SJSA1 (cell line): ENCODE measurements at regions not wholly inside any gene's neighbourhood (a gene's known extent, or its start where the extent isn't known, plus 50 kb on each side); places are given as distances from the start of the nearest gene placed in this dataset.

Source experiments
- DNase-seq, 2 experiments: peaks; one replicate each; pipeline ENCODE4 v3.0.0-alpha.2; 2015 to 2020; ENCODE audit warnings: low spot score in 2 of 2, low read depth in 1 of 2
- H3K27ac ChIP-seq: fragments of 250-450 bp; sonication (Bioruptor Pico); 2 replicates; pipeline ENCODE4 v1.5.1; 2020; ENCODE audit warnings: mild to moderate bottlenecking, moderate library complexity
- H3K27me3 ChIP-seq: fragments of 250-450 bp; sonication (Bioruptor Pico); replicated peaks from 2 replicates; pipeline ENCODE4 v1.5.1; 2020; ENCODE audit warnings: mild to moderate bottlenecking, moderate library complexity
- H3K36me3 ChIP-seq: fragments of 250-450 bp; sonication (Bioruptor Pico); 2 replicates; pipeline ENCODE4 v1.5.1; 2020; ENCODE audit warnings: mild to moderate bottlenecking
- H3K4me1 ChIP-seq: fragments of 250-450 bp; sonication (Bioruptor Pico); replicated peaks from 2 replicates; pipeline ENCODE4 v1.6.1; 2021; ENCODE audit warnings: mild to moderate bottlenecking
- H3K4me3 ChIP-seq: fragments of 250-450 bp; sonication (Bioruptor Pico); 2 replicates; pipeline ENCODE4 v1.5.1; 2020; ENCODE audit warnings: mild to moderate bottlenecking
- H3K9me3 ChIP-seq: fragments of 250-450 bp; sonication (Bioruptor Pico); replicated peaks from 2 replicates; pipeline ENCODE4 v1.5.1; 2020; ENCODE audit warnings: mild to moderate bottlenecking

GRCh38 chr13:61734683-61735082, 319.0 kb upstream of the PCDH20 start:
- no peaks in the 10 kb centered on the region for H3K4me1 ChIP-seq
- no peak overlapping the region for H3K4me3 ChIP-seq
- no peak for DNase-seq
- H3K27me3 ChIP-seq, result no peaks in the 10 kb centered on the region
- H3K9me3 ChIP-seq, result no peaks in the 10 kb centered on the region
- H3K27ac ChIP-seq, result no peak overlapping the region
- H3K36me3 ChIP-seq, result no peaks in the 10 kb centered on the region

- Histone ChIP-seq H3K27me3 (no peaks in the 10 kb centered on the region), H3K27ac (no peak overlapping the region), H3K4me1 (no peaks in the 10 kb centered on the region), H3K9me3 (no peaks in the 10 kb centered on the region; the same call in 1 of the 2 replicates), H3K4me3 (no peak overlapping the region), H3K36me3 (no peaks in the 10 kb centered on the region)
- no peak for DNase-seq
Measured at GRCh38 chr13:61728471-61728870, 312.8 kb upstream of the PCDH20 start.

GRCh38 chr13:61727767-61728166, 312.1 kb upstream of the PCDH20 start:
- Histone ChIP-seq H3K4me3 (no peak overlapping the region), H3K36me3 (no peaks in the 10 kb centered on the region), H3K27ac (no peak overlapping the region), H3K27me3 (no peaks in the 10 kb centered on the region), H3K9me3 (no peaks in the 10 kb centered on the region; the same call in 1 of the 2 replicates), H3K4me1 (no peaks in the 10 kb centered on the region)
- no peak for DNase-seq

- no peaks in the 10 kb centered on the region for H3K27me3 ChIP-seq
- no peaks in the 10 kb centered on the region for H3K36me3 ChIP-seq
Measured at GRCh38 chr13:61725806-61726205, 310.2 kb upstream of the PCDH20 start.

GRCh38 chr13:61722119-61722518, 306.5 kb upstream of the PCDH20 start:
- no peak for DNase-seq
- Histone ChIP-seq H3K9me3 (no peaks in the 10 kb centered on the region; the same call in 1 of the 2 replicates), H3K4me3 (no peak overlapping the region), H3K27me3 (no peaks in the 10 kb centered on the region), H3K4me1 (no peaks in the 10 kb centered on the region), H3K27ac (no peak overlapping the region), H3K36me3 (no peaks in the 10 kb centered on the region)

More at GRCh38 chr13:61725806-61726205, 310.2 kb upstream of the PCDH20 start:
- no peak overlapping the region for H3K27ac ChIP-seq
- no peak overlapping the region for H3K4me3 ChIP-seq
- no peak for DNase-seq
- H3K9me3 ChIP-seq, result no peaks in the 10 kb centered on the region; the same call in 1 of the 2 replicates
- no peaks in the 10 kb centered on the region for H3K4me1 ChIP-seq

GRCh38 chr13:61712621-61713020, 297.0 kb upstream of the PCDH20 start:
- no peaks in the 10 kb centered on the region for H3K36me3 ChIP-seq
- H3K4me3 ChIP-seq, result no peak overlapping the region
- DNase-seq, result no peak
- H3K4me1 ChIP-seq, result no peaks in the 10 kb centered on the region
- H3K9me3 ChIP-seq, result no peaks in the 10 kb centered on the region; the same call in 1 of the 2 replicates
- H3K27ac ChIP-seq, result no peak overlapping the region
- no peaks in the 10 kb centered on the region for H3K27me3 ChIP-seq

- H3K27ac ChIP-seq, result no peak overlapping the region
- no peaks in the 10 kb centered on the region; the same call in 1 of the 2 replicates for H3K9me3 ChIP-seq
- DNase-seq, result no peak
- H3K4me1 ChIP-seq, result no peaks in the 10 kb centered on the region
- H3K4me3 ChIP-seq, result no peak overlapping the region
- no peaks in the 10 kb centered on the region for H3K36me3 ChIP-seq
- H3K27me3 ChIP-seq, result no peaks in the 10 kb centered on the region
Measured at GRCh38 chr13:61709258-61709657, 293.6 kb upstream of the PCDH20 start.

- Histone ChIP-seq H3K36me3 (no peaks in the 10 kb centered on the region), H3K27me3 (no peaks in the 10 kb centered on the region), H3K27ac (no peak overlapping the region), H3K4me3 (no peak overlapping the region), H3K4me1 (no peaks in the 10 kb centered on the region), H3K9me3 (no peaks in the 10 kb centered on the region; the same call in 1 of the 2 replicates)
- DNase-seq, result no peak
Measured at GRCh38 chr13:61706899-61707298, 291.2 kb upstream of the PCDH20 start.

GRCh38 chr13:61700620-61701019, 285.0 kb upstream of the PCDH20 start:
- Histone ChIP-seq H3K9me3 (no peaks in the 10 kb centered on the region), H3K27ac (no peak overlapping the region), H3K4me3 (no peak overlapping the region), H3K36me3 (no peaks in the 10 kb centered on the region), H3K27me3 (no peaks in the 10 kb centered on the region), H3K4me1 (no peaks in the 10 kb centered on the region)
- DNase-seq, result no peak

GRCh38 chr13:61700181-61700580, 284.5 kb upstream of the PCDH20 start:
- Histone ChIP-seq H3K27ac (no peak overlapping the region), H3K36me3 (no peaks in the 10 kb centered on the region), H3K4me3 (no peak overlapping the region), H3K27me3 (no peaks in the 10 kb centered on the region), H3K9me3 (no peaks in the 10 kb centered on the region), H3K4me1 (no peaks in the 10 kb centered on the region)
- DNase-seq, result no peak

GRCh38 chr13:61696676-61697075, 281.0 kb upstream of the PCDH20 start:
- Histone ChIP-seq H3K9me3 (no peaks in the 10 kb centered on the region), H3K27ac (no peak overlapping the region), H3K27me3 (no peaks in the 10 kb centered on the region), H3K4me3 (no peak overlapping the region), H3K4me1 (no peaks in the 10 kb centered on the region), H3K36me3 (no peaks in the 10 kb centered on the region)
- no peak for DNase-seq

- Histone ChIP-seq H3K4me3 (no peak overlapping the region), H3K27ac (no peak overlapping the region), H3K27me3 (no peaks in the 10 kb centered on the region), H3K9me3 (no peaks in the 10 kb centered on the region), H3K4me1 (no peaks in the 10 kb centered on the region), H3K36me3 (no peaks in the 10 kb centered on the region)
- no peak for DNase-seq
Measured at GRCh38 chr13:61695147-61695546, 279.5 kb upstream of the PCDH20 start.

GRCh38 chr13:61692691-61693090, 277.0 kb upstream of the PCDH20 start:
- Histone ChIP-seq H3K4me1 (no peaks in the 10 kb centered on the region), H3K36me3 (no peaks in the 10 kb centered on the region), H3K27ac (no peak overlapping the region), H3K9me3 (no peaks in the 10 kb centered on the region), H3K27me3 (no peaks in the 10 kb centered on the region), H3K4me3 (no peak overlapping the region)
- no peak for DNase-seq

- Histone ChIP-seq H3K4me1 (no peaks in the 10 kb centered on the region), H3K27me3 (no peaks in the 10 kb centered on the region), H3K9me3 (no peaks in the 10 kb centered on the region), H3K4me3 (no peak overlapping the region), H3K27ac (no peak overlapping the region), H3K36me3 (no peaks in the 10 kb centered on the region)
- DNase-seq, result no peak
Measured at GRCh38 chr13:61685682-61686012, 270.0 kb upstream of the PCDH20 start.

GRCh38 chr13:61684976-61685681, 269.5 kb upstream of the PCDH20 start:
- H3K36me3 ChIP-seq, result no peaks in the 10 kb centered on the region
- H3K27me3 ChIP-seq, result no peaks in the 10 kb centered on the region
- no peak for DNase-seq
- no peak overlapping the region for H3K4me3 ChIP-seq
- H3K27ac ChIP-seq, result no peak overlapping the region
- no peaks in the 10 kb centered on the region for H3K9me3 ChIP-seq
- no peaks in the 10 kb centered on the region for H3K4me1 ChIP-seq
